ENCODE measurements at regions not wholly inside any gene's neighbourhood (a gene's known extent, or its start where the extent isn't known, plus 50 kb on each side); places are given as distances from the start of the nearest gene placed in this dataset.

DNA sequence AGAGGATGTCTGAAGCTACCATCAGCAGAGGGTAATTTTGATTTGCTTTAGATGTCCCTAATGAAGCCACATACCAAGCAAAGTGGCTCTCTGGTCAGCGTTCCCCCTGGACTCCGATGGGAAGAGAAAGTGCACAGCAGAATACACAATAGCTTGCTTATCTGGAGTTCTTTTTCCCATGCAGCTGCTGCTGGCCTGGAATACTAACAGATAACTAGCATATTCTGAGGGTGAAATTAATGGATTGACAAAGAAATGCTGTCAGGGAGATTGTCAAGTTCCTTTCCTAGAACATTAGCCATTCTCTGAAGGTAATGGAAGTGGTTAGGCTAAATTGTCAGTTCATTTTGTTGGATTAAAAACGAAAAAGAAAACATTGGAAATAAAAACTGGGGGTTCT, 391.3 kb downstream of the FLRT2 start:
- H3K27ac Mint-ChIP-seq (ENCODE audit: unreplicated experiment): peak overlapping the region; percentile 70
- TF ChIP-seq, protein P1, sequence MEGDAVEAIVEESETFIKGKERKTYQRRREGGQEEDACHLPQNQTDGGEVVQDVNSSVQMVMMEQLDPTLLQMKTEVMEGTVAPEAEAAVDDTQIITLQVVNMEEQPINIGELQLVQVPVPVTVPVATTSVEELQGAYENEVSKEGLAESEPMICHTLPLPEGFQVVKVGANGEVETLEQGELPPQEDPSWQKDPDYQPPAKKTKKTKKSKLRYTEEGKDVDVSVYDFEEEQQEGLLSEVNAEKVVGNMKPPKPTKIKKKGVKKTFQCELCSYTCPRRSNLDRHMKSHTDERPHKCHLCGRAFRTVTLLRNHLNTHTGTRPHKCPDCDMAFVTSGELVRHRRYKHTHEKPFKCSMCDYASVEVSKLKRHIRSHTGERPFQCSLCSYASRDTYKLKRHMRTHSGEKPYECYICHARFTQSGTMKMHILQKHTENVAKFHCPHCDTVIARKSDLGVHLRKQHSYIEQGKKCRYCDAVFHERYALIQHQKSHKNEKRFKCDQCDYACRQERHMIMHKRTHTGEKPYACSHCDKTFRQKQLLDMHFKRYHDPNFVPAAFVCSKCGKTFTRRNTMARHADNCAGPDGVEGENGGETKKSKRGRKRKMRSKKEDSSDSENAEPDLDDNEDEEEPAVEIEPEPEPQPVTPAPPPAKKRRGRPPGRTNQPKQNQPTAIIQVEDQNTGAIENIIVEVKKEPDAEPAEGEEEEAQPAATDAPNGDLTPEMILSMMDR (IDR thresholded peaks at IDR 0.05; ENCODE audit: partially characterized antibody, unreplicated experiment): no peak
- no peak for DNase-seq
- H3K4me1 Mint-ChIP-seq (ENCODE audit: low read depth, unreplicated experiment): peaks cover 3% of the 10 kb centered on the region
- H3K27me3 Mint-ChIP-seq (ENCODE audit: unreplicated experiment): no peaks in the 10 kb centered on the region
- no peaks in the 10 kb centered on the region for H3K9me3 Mint-ChIP-seq (ENCODE audit: unreplicated experiment)
- no peaks in the 10 kb centered on the region for H3K36me3 Mint-ChIP-seq (ENCODE audit: unreplicated experiment)
- no peak overlapping the region for H3K4me3 Mint-ChIP-seq (ENCODE audit: unreplicated experiment)

DNA sequence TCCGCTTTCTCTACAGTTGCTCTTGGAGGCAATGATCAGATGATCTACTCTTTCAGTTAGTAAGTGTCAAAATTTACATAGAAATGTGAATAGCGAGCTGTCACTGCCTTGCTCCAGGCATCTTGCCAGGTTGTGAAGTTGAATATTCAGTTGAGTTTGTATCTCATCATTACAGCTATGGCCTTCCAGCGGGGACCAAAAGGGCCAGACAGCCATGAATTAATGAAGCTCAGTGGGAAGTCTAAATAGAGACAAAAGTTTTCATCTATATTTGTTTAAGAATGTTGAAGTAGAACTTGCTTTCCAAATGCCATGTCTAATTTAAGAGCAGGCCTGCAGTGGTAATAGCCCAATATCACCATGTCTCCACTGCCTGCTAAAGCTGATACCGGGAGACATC, 387.8 kb downstream of the FLRT2 start:
- Mint-ChIP-seq H3K36me3 (ENCODE audit: unreplicated experiment) (no peaks in the 10 kb centered on the region), H3K4me3 (ENCODE audit: unreplicated experiment) (no peak overlapping the region), H3K27ac (ENCODE audit: unreplicated experiment) (no peak overlapping the region), H3K9me3 (ENCODE audit: unreplicated experiment) (no peaks in the 10 kb centered on the region), H3K27me3 (ENCODE audit: unreplicated experiment) (no peaks in the 10 kb centered on the region), H3K4me1 (ENCODE audit: low read depth, unreplicated experiment) (peaks cover 3% of the 10 kb centered on the region)
- TF ChIP-seq, protein P1 (IDR thresholded peaks at IDR 0.05; ENCODE audit: partially characterized antibody, unreplicated experiment): no peak
- DNase-seq: no peak

DNA sequence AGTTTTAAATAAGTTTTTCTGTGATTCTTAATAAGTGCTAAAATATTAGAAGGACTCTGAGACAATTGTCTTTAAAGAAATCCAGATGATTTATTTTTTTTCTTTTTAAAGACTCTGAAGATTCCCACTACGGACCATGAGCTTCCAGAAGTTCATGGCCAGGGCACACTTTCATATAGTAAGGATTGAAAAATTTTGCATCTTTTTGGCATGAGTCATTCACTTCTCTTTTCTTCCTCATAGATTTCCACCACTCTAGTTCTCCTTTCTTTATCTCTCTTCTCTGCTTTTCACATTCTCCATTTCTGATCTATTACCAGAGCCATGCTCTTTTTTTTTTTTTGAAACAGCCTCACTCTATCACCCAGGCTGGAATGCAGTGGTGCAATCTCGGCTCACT, 385.8 kb downstream of the FLRT2 start:
- no peak overlapping the region for H3K27ac Mint-ChIP-seq (ENCODE audit: unreplicated experiment)
- no peaks in the 10 kb centered on the region for H3K4me1 Mint-ChIP-seq (ENCODE audit: low read depth, unreplicated experiment)
- TF ChIP-seq, protein P1 (IDR thresholded peaks at IDR 0.05; ENCODE audit: partially characterized antibody, unreplicated experiment): no peak
- H3K4me3 Mint-ChIP-seq (ENCODE audit: unreplicated experiment): no peak overlapping the region
- peaks cover 2% of the 10 kb centered on the region for H3K9me3 Mint-ChIP-seq (ENCODE audit: unreplicated experiment)
- no peaks in the 10 kb centered on the region for H3K36me3 Mint-ChIP-seq (ENCODE audit: unreplicated experiment)
- DNase-seq: no peak
- no peaks in the 10 kb centered on the region for H3K27me3 Mint-ChIP-seq (ENCODE audit: unreplicated experiment)

DNA sequence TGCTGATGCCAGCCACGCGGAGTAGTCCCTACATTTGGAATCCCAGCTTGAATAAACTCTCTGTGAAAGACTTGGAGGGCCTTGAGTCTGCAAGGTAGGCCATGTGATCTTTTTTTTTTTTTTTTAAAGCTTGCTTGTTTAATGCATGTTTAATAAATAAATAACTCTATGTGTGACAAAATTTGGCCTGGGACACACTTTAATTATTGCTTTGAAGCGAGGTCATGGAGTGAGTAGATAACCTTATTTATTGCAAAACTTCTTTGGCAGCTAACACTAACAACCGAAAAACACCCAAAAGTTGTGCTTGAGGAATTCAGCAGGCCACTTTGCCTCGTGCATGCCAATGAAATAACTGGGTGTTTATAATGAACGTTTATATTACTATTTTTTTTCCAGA, 382.2 kb downstream of the FLRT2 start:
- TF ChIP-seq, protein P1 (IDR thresholded peaks at IDR 0.05; ENCODE audit: partially characterized antibody, unreplicated experiment): no peak
- no peak overlapping the region for H3K27ac Mint-ChIP-seq (ENCODE audit: unreplicated experiment)
- no peaks in the 10 kb centered on the region for H3K4me1 Mint-ChIP-seq (ENCODE audit: low read depth, unreplicated experiment)
- no peak overlapping the region for H3K4me3 Mint-ChIP-seq (ENCODE audit: unreplicated experiment)
- H3K27me3 Mint-ChIP-seq (ENCODE audit: unreplicated experiment): no peaks in the 10 kb centered on the region
- no peaks in the 10 kb centered on the region for H3K36me3 Mint-ChIP-seq (ENCODE audit: unreplicated experiment)
- no peak for DNase-seq
- H3K9me3 Mint-ChIP-seq (ENCODE audit: unreplicated experiment): peaks cover 2% of the 10 kb centered on the region

DNA sequence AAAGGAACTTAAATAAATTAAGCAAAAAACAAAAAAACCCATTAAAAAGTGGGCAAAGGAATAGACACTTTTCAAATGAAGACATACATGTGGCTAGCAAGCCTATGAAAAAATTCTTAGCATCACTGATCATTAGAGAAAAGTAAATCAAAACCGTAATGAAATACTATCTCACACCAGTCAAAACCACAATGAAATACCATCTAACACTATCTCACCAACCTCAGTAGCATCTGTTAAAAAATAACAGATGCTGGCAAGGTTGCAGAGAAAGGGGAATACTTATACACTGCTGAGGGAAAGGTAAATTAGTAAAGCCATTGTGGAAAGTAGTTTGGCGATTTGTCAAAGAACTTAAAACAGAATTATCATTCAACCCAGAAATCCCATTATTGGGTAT, 381.1 kb downstream of the FLRT2 start:
- Mint-ChIP-seq H3K9me3 (ENCODE audit: unreplicated experiment) (peaks cover 2% of the 10 kb centered on the region), H3K4me1 (ENCODE audit: low read depth, unreplicated experiment) (no peaks in the 10 kb centered on the region), H3K27ac (ENCODE audit: unreplicated experiment) (no peak overlapping the region), H3K36me3 (ENCODE audit: unreplicated experiment) (no peaks in the 10 kb centered on the region), H3K4me3 (ENCODE audit: unreplicated experiment) (no peak overlapping the region), H3K27me3 (ENCODE audit: unreplicated experiment) (no peaks in the 10 kb centered on the region)
- DNase-seq: no peak
- TF ChIP-seq, protein P1 (IDR thresholded peaks at IDR 0.05; ENCODE audit: partially characterized antibody, unreplicated experiment): no peak

Data from glutamatergic neuron (in vitro differentiated cells).